Endothelial cell of umbilical vein (primary cell): ENCODE measurements at regions not wholly inside any gene's neighbourhood (a gene's known extent, or its start where the extent isn't known, plus 50 kb on each side); places are given as distances from the start of the nearest gene placed in this dataset.

Experiments
- BruUV-seq: library from RNA; stranded (reverse); fragments of 400-500 nt; replicated peaks from 2 replicates; lab custom pipeline; 2021; lab: Mats Ljungman, UMichigan
- CTCF ChIA-PET: fragments of 300-600, 350-600 bp; sonication (Branson Sonifier 250); formaldehyde crosslinking; loops from one replicate; lab custom pipeline; 2021; ENCODE audit warnings: antibody characterized with exemption, inconsistent platforms; lab: Charles Lee
- POLR2A ChIA-PET: fragments of 300-600, 350-600 bp; sonication (Branson Sonifier 250); formaldehyde crosslinking; loops from one replicate; lab custom pipeline; 2021; ENCODE audit warnings: antibody characterized with exemption, inconsistent platforms; lab: Charles Lee
- DNase-seq: peaks from one replicate; pipeline ENCODE4 v3.0.0-alpha.2; 2011; ENCODE audit warnings: low read depth, low spot score
- FAIRE-seq: peaks from 2 replicates; lab custom pipeline; 2011; peaks lifted over from hg19 to GRCh38; lab: Jason Lieb, UNC
- H2AFZ ChIP-seq: 2 replicates; pipeline ENCODE4 v1.6.0; 2012; ENCODE audit warnings: low read depth, low read length, control low read depth, inconsistent platforms
- H3K27ac ChIP-seq: 2 replicates; pipeline ENCODE4 v1.5.1; 2011; ENCODE audit warnings: low read depth, mild to moderate bottlenecking, control low read depth, low read length, moderate library complexity; ENCODE audit not compliant: insufficient read depth
- H3K27me3 ChIP-seq, 2 experiments: 2 replicates each; pipeline versions ENCODE4 v1.6.0 to v1.6.1; 2011; ENCODE audit warnings: low read length in 2 of 2, mixed read lengths in 1 of 2; ENCODE audit not compliant: control insufficient read depth in 2 of 2, insufficient read depth in 2 of 2
- H3K36me3 ChIP-seq, 2 experiments: 2 replicates in 1 of 2; 3 replicates in 1 of 2; pipeline ENCODE4 v1.5.1; 2011; ENCODE audit warnings: low read length in 2 of 2, mild to moderate bottlenecking in 1 of 2, moderate library complexity in 1 of 2; ENCODE audit not compliant: control insufficient read depth in 2 of 2, insufficient read depth in 2 of 2; ENCODE audit errors: extremely low read depth in 1 of 2
- H3K4me1 ChIP-seq: 3 replicates; pipeline ENCODE4 v1.5.1; 2011; ENCODE audit warnings: mild to moderate bottlenecking, low read length; ENCODE audit not compliant: control insufficient read depth, insufficient read depth; ENCODE audit errors: extremely low read depth
- H3K4me2 ChIP-seq: 2 replicates; pipeline ENCODE4 v1.6.1; 2011; ENCODE audit warnings: low read length, control low read depth, mixed read lengths; ENCODE audit not compliant: insufficient read depth
- H3K4me3 ChIP-seq, 3 experiments: fragments of 200-600 bp in 1 of 3; sonication (generic), shearing (Covaris generic) in 1 of 3; replicated peaks in 1 of 3; 2 replicates each; pipeline ENCODE4 v1.5.1; 2011 to 2016; ENCODE audit warnings: control low read depth in 3 of 3, low read length in 3 of 3, mild to moderate bottlenecking in 2 of 3, inconsistent platforms in 1 of 3, low read depth in 1 of 3, moderate library complexity in 1 of 3; ENCODE audit not compliant: insufficient read depth in 1 of 3
- H3K79me2 ChIP-seq: 2 replicates; pipeline ENCODE4 v1.6.0; 2012; ENCODE audit warnings: low read length, inconsistent platforms; ENCODE audit not compliant: control insufficient read depth, insufficient read depth
- H3K9ac ChIP-seq: replicated peaks from 2 replicates; pipeline ENCODE3; 2011; ENCODE audit warnings: low read length, control low read depth; ENCODE audit not compliant: insufficient read depth; ENCODE audit errors: extremely low read depth
- H3K9me1 ChIP-seq: replicated peaks from 3 replicates; pipeline ENCODE4 v1.6.0; 2011; ENCODE audit warnings: mild to moderate bottlenecking, low read length; ENCODE audit not compliant: control insufficient read depth, insufficient read depth; ENCODE audit errors: extremely low read depth
- H3K9me3 ChIP-seq: replicated peaks from 2 replicates; pipeline ENCODE4 v1.5.1; 2012; ENCODE audit warnings: low read length, inconsistent platforms; ENCODE audit not compliant: control insufficient read depth, insufficient read depth
- H4K20me1 ChIP-seq: replicated peaks from 2 replicates; pipeline ENCODE3; 2011; ENCODE audit warnings: mild to moderate bottlenecking, low read length; ENCODE audit not compliant: control insufficient read depth, insufficient read depth; ENCODE audit errors: extremely low read depth
- CTCF ChIP-seq, 2 donors: IDR thresholded peaks; 1 replicate in 1 of 2; 2 replicates in 1 of 2; pipeline ENCODE4 v1.5.1; 2011; ENCODE audit warnings: low read length in 2 of 2, mild to moderate bottlenecking in 2 of 2, moderate library complexity in 2 of 2, control low read depth in 1 of 2, inconsistent platforms in 1 of 2, low read depth in 1 of 2; ENCODE audit not compliant: insufficient read depth in 1 of 2; ENCODE audit errors: extremely low read depth in 1 of 2
- EZH2 ChIP-seq: IDR thresholded peaks from 2 replicates; pipeline ENCODE4 v1.6.1; 2012; ENCODE audit warnings: borderline replicate concordance, low read depth, mild to moderate bottlenecking, moderate library complexity, low read length, inconsistent platforms; ENCODE audit not compliant: severe bottlenecking
- FOS ChIP-seq: IDR thresholded peaks from 2 replicates; pipeline ENCODE4 v1.6.1; 2011; ENCODE audit warnings: mild to moderate bottlenecking, low read length, moderate library complexity, borderline replicate concordance; ENCODE audit not compliant: insufficient read depth
- GATA2 ChIP-seq: IDR thresholded peaks from 2 replicates; pipeline ENCODE4 v1.7.0; 2011; ENCODE audit warnings: low read depth, mild to moderate bottlenecking, moderate library complexity, mixed read lengths, low read length; ENCODE audit not compliant: insufficient read length, insufficient read depth
- JUN ChIP-seq: IDR thresholded peaks from 2 replicates; pipeline ENCODE4 v1.6.1; 2011; ENCODE audit warnings: borderline replicate concordance, low read depth; ENCODE audit not compliant: insufficient read length, insufficient read depth
- MAX ChIP-seq: IDR thresholded peaks from 2 replicates; pipeline ENCODE4 v1.6.1; 2011; ENCODE audit not compliant: insufficient read depth, insufficient read length
- MYC ChIP-seq: IDR thresholded peaks from one replicate; pipeline ENCODE4 v1.6.1; 2011; ENCODE audit warnings: mild to moderate bottlenecking, low read depth, low read length
- POLR2A ChIP-seq: IDR thresholded peaks from 2 replicates; pipeline ENCODE4 v1.6.1; 2012; ENCODE audit warnings: low read depth, mild to moderate bottlenecking, control low read depth, low read length
- POLR2AphosphoS5 ChIP-seq: IDR thresholded peaks from 2 replicates; pipeline ENCODE4 v1.6.1; 2012; ENCODE audit warnings: low read depth, mild to moderate bottlenecking, control low read depth, low read length, moderate library complexity; ENCODE audit not compliant: insufficient read depth
- dilution Hi-C: fragments of 300-500 bp; cut with MboI; formaldehyde crosslinking; loops from one replicate; pipeline ENCODE4 v1.15.0; 2019; ENCODE audit warnings: low sequenced_read_pairs; ENCODE audit not compliant: extremely low pct_ligation_motif_present
- intact Hi-C: fragments of 100-400 bp; cut with micrococcal nuclease; formaldehyde crosslinking; loops from one replicate; pipeline ENCODE4 v1.10.0; 2022

- no peak for TF ChIP-seq FOS
- no peak for TF ChIP-seq EZH2
- no peak for TF ChIP-seq POLR2AphosphoS5
- no peak for TF ChIP-seq CTCF (IDR thresholded peaks at IDR 0.05; ENCODE audit: extremely low read depth in 1 of 2, insufficient read depth in 1 of 2, low read depth in 1 of 2, low read length in 2 of 2)
- no peak for TF ChIP-seq MYC
- TF ChIP-seq POLR2A = no peak
- TF ChIP-seq GATA2 = no peak
- TF ChIP-seq JUN = no peak
- TF ChIP-seq MAX = no peak
- Histone ChIP-seq H3K9me1 (no peaks in the 10 kb centered on the region), H3K4me2 (no peak overlapping the region), H3K9me3 (no peaks in the 10 kb centered on the region), H3K4me1 (no peaks in the 10 kb centered on the region), H3K27ac (no peak overlapping the region), H3K9ac (no peak overlapping the region), H2AFZ (no peak overlapping the region), H4K20me1 (no peaks in the 10 kb centered on the region), H3K27me3 (peaks cover 1 to 3% of the 10 kb centered on the region in 2 experiments), H3K36me3 (no peaks in the 10 kb centered on the region), H3K79me2 (no peaks in the 10 kb centered on the region), H3K4me3 (no peak overlapping the region)
- intact Hi-C loops (no loop called here), dilution Hi-C loops (no loop called here)
- FAIRE-seq = no peak
- ChIA-PET CTCF (interaction anchor here (1.0 to 6.5 kb wide), 8 partner anchors 8 to 718 kb away, joined by 3 to 132 read pairs (median 4); no protein-coding TSS in a partner anchor), POLR2A (no interaction called here)
- no peak for DNase-seq
- no TSS peak for BruUV-seq
These were observed 118.7 kb upstream of the NLRP1 start for GRCh38 chr17:5702951-5703510.
